ENCODE measurements at regions not wholly inside any gene's neighbourhood (a gene's known extent, or its start where the extent isn't known, plus 50 kb on each side); places are given as distances from the start of the nearest gene placed in this dataset.
"Not testable (repeated sequence)": the region's sequence is repeated elsewhere in the genome, so short reads cannot be mapped to it uniquely, and the experiment has no call there.

GRCh38 chr22:25452116-25452700, 112.3 kb upstream of the GRK3 start:
- Histone ChIP-seq H3K27ac (ENCODE audit: low read length, poor library complexity, severe bottlenecking) (no peak overlapping the region), H3K18ac (ENCODE audit: low read depth in 1 of 2, low read length in 2 of 2) (no peak overlapping the region), H3K9me3 (ENCODE audit: control insufficient read depth, low read length) (no peaks in the 10 kb centered on the region), H2AFZ (ENCODE audit: low read depth, low read length) (no peak overlapping the region), H3K4me1 (ENCODE audit: control insufficient read depth, insufficient read depth, low read depth, low read length) (peaks cover 8% of the 10 kb centered on the region), H3K23ac (ENCODE audit: low read length in 2 of 2) (no peak overlapping the region), H3K36me3 (ENCODE audit: control insufficient read depth in 1 of 2, insufficient read depth in 2 of 2, low read depth in 1 of 2, low read length in 2 of 2) (peaks cover 12 to 15% of the 10 kb centered on the region in 2 experiments), H2AK5ac (ENCODE audit: low read length, severe bottlenecking) (no peak overlapping the region), H3K4me3 (ENCODE audit: insufficient read depth in 1 of 2, low read depth in 1 of 2, low read length in 2 of 2) (peak overlapping the region in 1 of 2 experiments; percentile 77), H3K79me1 (replicated peaks; ENCODE audit: low read length, poor library complexity, severe bottlenecking) (peaks cover 8% of the 10 kb centered on the region), H3K9ac (ENCODE audit: low read length) (peak overlapping the region; percentile 79), H3K14ac (ENCODE audit: low read length in 2 of 2) (no peak overlapping the region), H4K91ac (ENCODE audit: low read length) (no peak overlapping the region), H2BK12ac (ENCODE audit: low read length in 2 of 2) (no peak overlapping the region), H2BK5ac (ENCODE audit: low read depth, low read length, poor library complexity, severe bottlenecking) (no peak overlapping the region), H2BK15ac (ENCODE audit: low read depth, poor library complexity, severe bottlenecking) (no peak overlapping the region), H4K8ac (ENCODE audit: low read length) (no peak overlapping the region), H3K4ac (ENCODE audit: low read depth in 1 of 2, low read length in 2 of 2) (no peak overlapping the region), H3K4me2 (ENCODE audit: low read length, poor library complexity, severe bottlenecking) (no peak overlapping the region), H2BK120ac (ENCODE audit: low read depth, low read length) (no peak overlapping the region), H3K27me3 (ENCODE audit: control insufficient read depth in 1 of 2, insufficient read depth in 1 of 2, low read length in 2 of 2) (no peaks in the 10 kb centered on the region)
- WGBS, result 87% methylated on average over 10 of the region's 10 CpGs
- no peak for DNase-seq

- no peak overlapping the region for H3K23ac ChIP-seq (ENCODE audit: low read length in 2 of 2)
- no peak overlapping the region for H3K27ac ChIP-seq (ENCODE audit: low read length, poor library complexity, severe bottlenecking)
- WGBS, result 100% methylated on average over 3 of the region's 4 CpGs
- peaks cover 17 to 18% of the 10 kb centered on the region in 2 experiments for H3K36me3 ChIP-seq (ENCODE audit: control insufficient read depth in 1 of 2, insufficient read depth in 2 of 2, low read depth in 1 of 2, low read length in 2 of 2)
- H3K18ac ChIP-seq (ENCODE audit: low read depth in 1 of 2, low read length in 2 of 2), result no peak overlapping the region
- H3K4me3 ChIP-seq (ENCODE audit: insufficient read depth in 1 of 2, low read depth in 1 of 2, low read length in 2 of 2), result no peak overlapping the region
- H2BK12ac ChIP-seq (ENCODE audit: low read length in 2 of 2), result no peak overlapping the region
- no peak overlapping the region for H2BK120ac ChIP-seq (ENCODE audit: low read depth, low read length)
- peaks cover 8% of the 10 kb centered on the region for H3K4me1 ChIP-seq (ENCODE audit: control insufficient read depth, insufficient read depth, low read depth, low read length)
- H3K4ac ChIP-seq (ENCODE audit: low read depth in 1 of 2, low read length in 2 of 2), result no peak overlapping the region
- no peak overlapping the region for H2BK15ac ChIP-seq (ENCODE audit: low read depth, poor library complexity, severe bottlenecking)
- no peak overlapping the region for H4K8ac ChIP-seq (ENCODE audit: low read length)
- H4K91ac ChIP-seq (ENCODE audit: low read length), result no peak overlapping the region
- DNase-seq, result no peak
- no peak overlapping the region for H2AK5ac ChIP-seq (ENCODE audit: low read length, severe bottlenecking)
- H3K9me3 ChIP-seq (ENCODE audit: control insufficient read depth, low read length), result no peaks in the 10 kb centered on the region
- H2BK5ac ChIP-seq (ENCODE audit: low read depth, low read length, poor library complexity, severe bottlenecking), result no peak overlapping the region
- no peak overlapping the region for H2AFZ ChIP-seq (ENCODE audit: low read depth, low read length)
- peak overlapping the region; percentile 79 for H3K9ac ChIP-seq (ENCODE audit: low read length)
- H3K27me3 ChIP-seq (ENCODE audit: control insufficient read depth in 1 of 2, insufficient read depth in 1 of 2, low read length in 2 of 2), result no peaks in the 10 kb centered on the region
- H3K14ac ChIP-seq (ENCODE audit: low read length in 2 of 2), result no peak overlapping the region
- peaks cover 9% of the 10 kb centered on the region for H3K79me1 ChIP-seq (replicated peaks; ENCODE audit: low read length, poor library complexity, severe bottlenecking)
- H3K4me2 ChIP-seq (ENCODE audit: low read length, poor library complexity, severe bottlenecking), result no peak overlapping the region
Observed at GRCh38 chr22:25453058-25453457, 111.4 kb upstream of the GRK3 start.

- no peak overlapping the region for H2BK12ac ChIP-seq (ENCODE audit: low read length in 2 of 2)
- 94% methylated on average over 4 of the region's 5 CpGs for WGBS
- no peak overlapping the region for H4K8ac ChIP-seq (ENCODE audit: low read length)
- no peaks in the 10 kb centered on the region for H3K27me3 ChIP-seq (ENCODE audit: control insufficient read depth in 1 of 2, insufficient read depth in 1 of 2, low read length in 2 of 2)
- H3K36me3 ChIP-seq (ENCODE audit: control insufficient read depth in 1 of 2, insufficient read depth in 2 of 2, low read depth in 1 of 2, low read length in 2 of 2), result peaks cover 18 to 20% of the 10 kb centered on the region in 2 experiments
- no peak overlapping the region for H3K4ac ChIP-seq (ENCODE audit: low read depth in 1 of 2, low read length in 2 of 2)
- no peak overlapping the region for H2BK5ac ChIP-seq (ENCODE audit: low read depth, low read length, poor library complexity, severe bottlenecking)
- H4K91ac ChIP-seq (ENCODE audit: low read length), result no peak overlapping the region
- no peak overlapping the region for H2AFZ ChIP-seq (ENCODE audit: low read depth, low read length)
- no peak overlapping the region for H2BK15ac ChIP-seq (ENCODE audit: low read depth, poor library complexity, severe bottlenecking)
- H3K18ac ChIP-seq (ENCODE audit: low read depth in 1 of 2, low read length in 2 of 2), result no peak overlapping the region
- no peak overlapping the region for H3K23ac ChIP-seq (ENCODE audit: low read length in 2 of 2)
- H2BK120ac ChIP-seq (ENCODE audit: low read depth, low read length), result no peak overlapping the region
- no peak overlapping the region for H3K9ac ChIP-seq (ENCODE audit: low read length)
- no peaks in the 10 kb centered on the region for H3K9me3 ChIP-seq (ENCODE audit: control insufficient read depth, low read length)
- no peak for DNase-seq
- peaks cover 8% of the 10 kb centered on the region for H3K4me1 ChIP-seq (ENCODE audit: control insufficient read depth, insufficient read depth, low read depth, low read length)
- H2AK5ac ChIP-seq (ENCODE audit: low read length, severe bottlenecking), result no peak overlapping the region
- H3K14ac ChIP-seq (ENCODE audit: low read length in 2 of 2), result no peak overlapping the region
- peaks cover 9% of the 10 kb centered on the region for H3K79me1 ChIP-seq (replicated peaks; ENCODE audit: low read length, poor library complexity, severe bottlenecking)
- H3K27ac ChIP-seq (ENCODE audit: low read length, poor library complexity, severe bottlenecking), result no peak overlapping the region
- no peak overlapping the region for H3K4me3 ChIP-seq (ENCODE audit: insufficient read depth in 1 of 2, low read depth in 1 of 2, low read length in 2 of 2)
- no peak overlapping the region for H3K4me2 ChIP-seq (ENCODE audit: low read length, poor library complexity, severe bottlenecking)
Observed at GRCh38 chr22:25453557-25453956, 110.9 kb upstream of the GRK3 start.

GRCh38 chr22:25456300-25457043, 108.0 kb upstream of the GRK3 start:
- H3K4me1 ChIP-seq (ENCODE audit: control insufficient read depth, insufficient read depth, low read depth, low read length); H3K14ac ChIP-seq (ENCODE audit: low read length in 2 of 2); H2AFZ ChIP-seq (ENCODE audit: low read depth, low read length); H2BK15ac ChIP-seq (ENCODE audit: low read depth, poor library complexity, severe bottlenecking); DNase-seq; H3K23ac ChIP-seq (ENCODE audit: low read length in 2 of 2); H3K4ac ChIP-seq (ENCODE audit: low read depth in 1 of 2, low read length in 2 of 2); H2BK5ac ChIP-seq (ENCODE audit: low read depth, low read length, poor library complexity, severe bottlenecking); H3K18ac ChIP-seq (ENCODE audit: low read depth in 1 of 2, low read length in 2 of 2); H3K27me3 ChIP-seq (ENCODE audit: control insufficient read depth in 1 of 2, insufficient read depth in 1 of 2, low read length in 2 of 2); H3K4me2 ChIP-seq (ENCODE audit: low read length, poor library complexity, severe bottlenecking); H2BK12ac ChIP-seq (ENCODE audit: low read length in 2 of 2); H3K9me3 ChIP-seq (ENCODE audit: control insufficient read depth, low read length); H3K4me3 ChIP-seq (ENCODE audit: insufficient read depth in 1 of 2, low read depth in 1 of 2, low read length in 2 of 2); H3K27ac ChIP-seq (ENCODE audit: low read length, poor library complexity, severe bottlenecking); H4K91ac ChIP-seq (ENCODE audit: low read length); H2BK120ac ChIP-seq (ENCODE audit: low read depth, low read length); H2AK5ac ChIP-seq (ENCODE audit: low read length, severe bottlenecking); H3K9ac ChIP-seq (ENCODE audit: low read length): not testable (repeated sequence)
- WGBS, result 99% methylated on average over 11 of the region's 13 CpGs
- Histone ChIP-seq H4K8ac (ENCODE audit: low read length) (peak overlapping the region; percentile 60), H3K36me3 (ENCODE audit: control insufficient read depth in 1 of 2, insufficient read depth in 2 of 2, low read depth in 1 of 2, low read length in 2 of 2) (peaks cover 36 to 49% of the 10 kb centered on the region in 2 experiments), H3K79me1 (replicated peaks; ENCODE audit: low read length, poor library complexity, severe bottlenecking) (peaks cover 21% of the 10 kb centered on the region)
